Activated T-cell treated with anti-CD3 and anti-CD28 coated beads for 48 hours (primary cell): ENCODE measurements at regions not wholly inside any gene's neighbourhood (a gene's known extent, or its start where the extent isn't known, plus 50 kb on each side); places are given as distances from the start of the nearest gene placed in this dataset.
"Not testable (repeated sequence)": the region's sequence is repeated elsewhere in the genome, so short reads cannot be mapped to it uniquely, and the experiment has no call there.

Experiments
- DNase-seq: peaks from one replicate; pipeline ENCODE4 v3.0.0-alpha.2; 2020; ENCODE audit warnings: low read depth

DNA sequence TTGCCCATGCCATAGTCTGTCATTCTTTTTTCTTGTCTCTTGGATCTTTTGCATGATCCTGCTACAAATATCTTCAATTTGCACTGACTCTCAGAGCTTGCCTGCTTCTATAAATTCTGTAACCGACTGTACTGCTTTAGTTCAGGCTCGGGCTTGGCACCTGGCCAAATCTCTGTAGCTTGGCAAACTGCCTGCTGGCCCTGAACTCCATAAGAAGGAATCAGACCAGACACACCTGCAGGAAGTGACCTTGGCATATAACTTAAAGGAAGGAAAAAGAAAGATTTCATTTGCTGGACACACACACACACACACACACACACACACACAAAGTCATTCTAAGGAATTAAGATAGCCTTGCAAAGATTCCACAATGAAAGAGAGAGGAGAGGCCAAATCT lies 291.2 kb upstream of the DDX18 start:
- no peak for DNase-seq

DNA sequence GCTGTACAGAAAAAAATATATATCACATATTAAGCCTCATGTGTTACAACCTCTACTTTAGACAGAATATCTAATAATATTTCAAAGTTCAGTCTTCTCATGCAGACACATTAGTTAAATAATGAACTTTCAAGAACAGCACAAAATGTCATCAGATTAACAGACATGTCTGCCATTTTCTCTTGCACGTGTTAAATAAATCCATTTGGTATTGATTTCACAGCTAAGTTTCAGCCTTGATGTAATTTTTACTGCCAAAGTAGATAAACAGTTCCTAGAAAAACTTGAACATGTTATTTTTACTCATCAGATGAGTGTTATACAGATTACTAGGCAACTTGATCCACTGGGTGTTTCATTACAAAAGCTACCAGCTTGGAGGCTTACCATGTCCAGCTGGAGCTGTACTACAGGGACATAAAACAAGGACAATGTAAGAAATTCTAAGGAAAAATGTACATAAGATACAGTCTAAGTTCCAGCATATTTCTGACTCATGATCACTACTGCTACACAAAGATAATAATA lies 290.7 kb upstream of the DDX18 start:
- no peak for DNase-seq

- no peak for DNase-seq
Measured at GRCh38 chr2:117536139-117536538, 278.4 kb upstream of the DDX18 start.

- no peak for DNase-seq
Measured at GRCh38 chr2:117537032-117537431, 277.5 kb upstream of the DDX18 start.

DNA sequence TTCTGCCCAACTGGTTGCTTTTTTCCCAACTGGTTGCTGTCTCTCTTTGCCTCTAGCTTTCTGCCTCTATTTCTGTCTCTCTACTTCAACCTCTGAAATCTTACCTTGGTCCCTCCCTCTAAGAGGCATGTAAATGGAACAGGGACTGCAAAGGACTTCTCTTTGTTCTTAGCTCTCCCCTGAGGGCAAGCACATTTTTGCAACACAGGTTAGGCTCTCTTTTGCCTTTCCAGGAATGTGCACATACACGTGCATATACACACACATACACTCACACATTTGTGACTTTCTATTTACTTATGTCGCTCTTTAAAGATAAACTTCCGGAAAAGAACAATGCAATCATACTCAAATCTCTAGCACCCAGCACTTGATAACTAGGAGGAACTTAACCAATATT lies 262.6 kb upstream of the DDX18 start:
- DNase-seq: no peak

DNA sequence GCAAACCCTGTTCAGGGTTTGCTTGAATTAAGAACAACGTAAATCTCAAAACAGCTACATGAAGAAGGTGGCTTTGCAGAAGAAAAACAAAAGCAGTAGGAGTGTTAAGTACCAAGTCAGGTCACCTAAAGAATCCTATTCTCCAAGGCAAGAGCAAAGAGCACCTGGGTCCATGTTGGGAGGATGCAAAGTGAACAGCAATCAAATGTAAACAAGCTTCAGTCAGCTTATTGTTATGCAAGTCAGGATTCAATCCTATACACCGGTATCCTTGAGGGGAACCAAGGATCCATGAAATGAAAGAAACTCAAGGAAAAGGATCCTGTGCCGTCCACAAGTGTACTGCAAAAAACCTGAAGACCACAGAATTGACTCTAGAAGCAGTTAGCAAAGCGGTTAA lies 261.0 kb upstream of the DDX18 start:
- DNase-seq: no peak

DNA sequence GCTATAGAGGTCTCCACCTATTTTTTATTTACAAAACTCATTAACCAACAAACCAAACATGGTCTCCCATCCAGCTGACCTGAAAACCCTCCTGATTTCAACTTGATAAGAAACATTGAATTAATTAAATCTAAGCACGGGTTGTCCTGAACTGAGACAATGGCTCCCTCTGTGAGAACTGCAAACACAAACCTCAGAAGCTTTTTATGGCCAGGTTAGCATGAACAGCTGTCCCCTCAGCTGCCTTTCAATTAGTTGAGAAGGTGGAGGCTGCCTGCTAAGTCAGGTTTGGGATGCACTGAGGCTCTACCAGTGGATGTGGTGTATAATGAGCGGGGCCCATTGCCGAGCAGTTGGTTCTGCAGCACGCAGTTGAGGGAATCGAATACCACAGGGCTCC lies 258.5 kb upstream of the DDX18 start:
- no peak for DNase-seq

DNA sequence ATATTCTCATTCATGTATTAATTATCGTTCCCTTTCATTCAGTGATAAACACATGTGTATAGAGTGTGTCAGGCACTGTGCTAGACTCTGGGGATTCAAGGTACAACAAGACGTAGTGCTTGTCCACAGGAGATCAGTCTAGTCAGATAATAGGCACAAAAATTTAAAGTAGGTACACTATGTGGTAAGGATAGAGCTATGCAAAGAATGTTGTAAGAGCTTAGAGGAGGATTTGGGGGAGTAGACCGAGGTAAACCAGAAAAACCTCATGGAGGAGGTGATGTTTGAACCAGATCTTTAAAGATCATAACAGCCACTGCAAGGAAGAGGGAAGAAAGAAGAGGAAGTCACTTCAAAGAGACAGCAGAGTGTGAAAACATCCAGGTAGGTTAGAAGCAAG lies 256.9 kb upstream of the DDX18 start:
- DNase-seq: no peak

GRCh38 chr2:117562654-117563053 lies 251.8 kb upstream of the DDX18 start:
- DNase-seq: no peak

GRCh38 chr2:117571590-117572349 lies 242.7 kb upstream of the DDX18 start:
- no peak for DNase-seq

- DNase-seq: no peak
Measured at GRCh38 chr2:117587310-117587709, 227.2 kb upstream of the DDX18 start.

- no peak for DNase-seq
Measured at GRCh38 chr2:117603060-117603459, 211.4 kb upstream of the DDX18 start.

DNA sequence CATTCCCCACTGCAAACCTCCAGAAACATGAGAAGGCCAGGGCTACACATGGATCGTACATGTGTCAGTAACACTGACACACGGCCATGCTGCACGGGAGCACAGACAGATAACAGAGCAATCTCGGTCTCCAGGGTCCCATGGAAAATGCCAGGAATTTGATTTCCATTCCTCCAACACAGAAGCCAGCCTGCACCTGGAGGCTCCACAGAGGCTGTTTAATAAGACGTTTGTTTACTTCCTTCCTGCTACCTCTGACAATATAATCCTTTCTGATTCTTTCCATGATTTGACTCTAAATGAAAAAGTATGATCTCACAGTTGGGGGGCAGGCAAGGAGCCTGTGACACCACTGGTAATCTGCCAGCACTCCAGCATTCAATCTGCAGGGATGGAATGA lies 210.9 kb upstream of the DDX18 start:
- DNase-seq: no peak

- DNase-seq: no peak
Measured at GRCh38 chr2:117607202-117607601, 207.3 kb upstream of the DDX18 start.

DNA sequence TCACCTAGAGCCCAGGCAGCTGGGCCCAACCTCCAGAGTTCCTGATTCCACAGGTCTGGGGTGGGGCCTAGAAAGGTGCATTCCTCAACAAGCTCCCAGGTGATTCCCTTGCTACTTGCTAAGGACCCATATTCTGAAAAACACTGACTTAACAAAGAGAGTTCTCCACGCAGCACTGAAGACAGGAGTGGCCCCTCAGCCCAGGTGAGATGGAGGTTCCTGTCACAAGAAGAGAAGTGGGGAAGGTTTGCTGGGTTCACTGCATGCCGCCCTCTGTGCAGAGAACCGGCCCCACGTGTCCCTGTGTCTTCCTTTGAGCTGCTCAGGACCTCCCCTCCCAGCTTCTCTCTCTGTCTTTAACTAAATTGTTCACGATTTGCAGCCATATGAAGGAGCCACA lies 201.4 kb upstream of the DDX18 start:
- no peak for DNase-seq

GRCh38 chr2:117614296-117614695 lies 200.2 kb upstream of the DDX18 start:
- DNase-seq: no peak

GRCh38 chr2:117614823-117615534 lies 199.5 kb upstream of the DDX18 start:
- DNase-seq: no peak

GRCh38 chr2:117618607-117619006 lies 195.9 kb upstream of the DDX18 start:
- DNase-seq: no peak

DNA sequence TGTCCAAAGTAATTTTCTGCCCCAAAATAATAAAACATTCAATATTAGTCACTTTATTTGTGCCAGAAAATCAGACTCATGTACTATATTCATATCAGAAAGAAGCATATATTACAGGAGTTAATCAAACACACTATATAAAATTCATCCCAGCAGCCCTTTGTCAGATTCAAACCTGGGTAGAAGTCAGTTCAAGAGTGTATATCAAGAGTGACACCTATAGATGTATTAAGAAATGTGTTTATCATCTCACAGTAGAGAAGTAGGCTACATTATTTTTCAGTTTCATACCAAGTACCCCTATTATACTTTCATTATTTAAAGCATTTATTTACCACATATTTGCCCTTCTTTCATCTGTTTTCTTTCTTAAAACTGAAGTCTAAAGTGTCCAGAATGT lies 193.2 kb upstream of the DDX18 start:
- no peak for DNase-seq

DNA sequence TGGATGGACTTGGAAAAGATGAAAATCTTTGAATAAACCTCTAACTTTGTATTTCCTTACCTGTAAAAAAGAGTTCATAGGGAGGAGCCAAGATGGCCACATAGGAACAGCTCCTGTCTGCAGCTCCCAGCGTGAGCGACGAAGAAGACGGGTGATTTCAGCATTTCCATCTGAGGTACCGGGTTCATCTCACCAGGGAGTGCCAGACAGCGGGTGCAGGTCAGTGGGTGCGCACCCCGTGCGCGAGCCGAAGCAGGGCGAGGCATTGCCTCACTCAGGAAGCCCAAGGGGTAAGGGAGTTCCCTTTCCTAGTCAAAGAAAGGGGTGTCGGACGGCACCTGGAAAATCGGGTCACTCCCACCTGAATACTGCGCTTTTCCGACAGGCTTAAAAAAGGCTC lies 191.3 kb upstream of the DDX18 start:
- not testable (repeated sequence) for DNase-seq

GRCh38 chr2:117631152-117631945 lies 183.1 kb upstream of the DDX18 start:
- no peak for DNase-seq

DNA sequence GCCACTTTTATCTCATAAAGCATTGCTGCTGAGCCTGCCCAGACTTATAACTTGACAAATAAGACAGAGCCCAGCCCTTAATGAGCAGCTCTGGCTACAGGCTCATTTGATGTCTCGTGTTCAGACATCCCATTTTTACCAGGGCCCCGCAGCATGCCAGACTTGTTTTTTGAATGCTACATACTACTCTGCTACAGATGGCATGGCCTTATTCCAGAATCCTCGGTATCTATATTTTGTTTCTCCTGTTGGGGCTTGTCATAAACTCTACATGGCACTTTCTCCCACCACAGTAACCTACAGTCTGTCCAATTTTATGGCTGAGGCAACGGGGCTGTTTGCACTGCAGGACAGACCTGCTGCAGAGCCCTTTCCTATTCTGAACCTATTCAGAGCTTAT lies 179.0 kb upstream of the DDX18 start:
- DNase-seq: no peak

- no peak for DNase-seq
Measured at GRCh38 chr2:117639401-117639800, 175.1 kb upstream of the DDX18 start.
